GM13976 (cell line): ENCODE measurements at regions not wholly inside any gene's neighbourhood (a gene's known extent, or its start where the extent isn't known, plus 50 kb on each side); places are given as distances from the start of the nearest gene placed in this dataset.
"Not testable (repeated sequence)": the region's sequence is repeated elsewhere in the genome, so short reads cannot be mapped to it uniquely, and the experiment has no call there.

Source experiments
- DNase-seq: peaks from one replicate; pipeline ENCODE4 v3.0.0; 2012; ENCODE audit warnings: low spot score
- in situ Hi-C: fragments of 300-500 bp; cut with MboI; formaldehyde crosslinking; loops from one replicate; pipeline ENCODE4 v1.12.0; 2022; ENCODE audit warnings: low sequenced_read_pairs, mixed read lengths, inconsistent platforms; ENCODE audit not compliant: unreplicated experiment
- TF ChIP-seq, protein P1 (sequence below): IDR thresholded peaks from 2 replicates; pipeline ENCODE4 v1.5.1; 2012; ENCODE audit warnings: borderline replicate concordance, mild to moderate bottlenecking; ENCODE audit not compliant: insufficient read depth; ENCODE audit errors: extremely low read depth, missing control alignments, control extremely low read depth

DNA sequence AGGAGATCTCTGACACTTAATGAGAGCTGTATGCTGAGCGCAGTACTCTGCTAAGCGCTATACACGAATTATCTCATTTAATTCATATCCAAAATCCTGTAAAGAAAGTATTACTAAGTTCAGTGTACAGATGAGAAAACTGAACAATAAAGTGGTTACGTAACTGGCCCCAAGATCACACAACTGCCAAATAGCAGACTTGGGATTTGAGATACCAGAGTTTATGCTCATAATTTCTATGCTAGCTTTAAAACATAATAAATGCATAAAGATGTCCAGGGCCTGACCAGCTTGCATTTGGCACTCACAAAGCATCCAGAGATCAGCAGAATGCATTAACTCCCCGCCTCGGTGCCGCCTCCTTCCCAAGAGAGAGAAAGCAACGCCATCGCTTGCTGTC is 83.2 kb upstream of the PWP1 start:
- in situ Hi-C loops = loop anchor here (10.0 to 25.0 kb wide), 2 partner anchors 190 to 478 kb away; no protein-coding TSS in a partner anchor
- TF ChIP-seq, protein P1, sequence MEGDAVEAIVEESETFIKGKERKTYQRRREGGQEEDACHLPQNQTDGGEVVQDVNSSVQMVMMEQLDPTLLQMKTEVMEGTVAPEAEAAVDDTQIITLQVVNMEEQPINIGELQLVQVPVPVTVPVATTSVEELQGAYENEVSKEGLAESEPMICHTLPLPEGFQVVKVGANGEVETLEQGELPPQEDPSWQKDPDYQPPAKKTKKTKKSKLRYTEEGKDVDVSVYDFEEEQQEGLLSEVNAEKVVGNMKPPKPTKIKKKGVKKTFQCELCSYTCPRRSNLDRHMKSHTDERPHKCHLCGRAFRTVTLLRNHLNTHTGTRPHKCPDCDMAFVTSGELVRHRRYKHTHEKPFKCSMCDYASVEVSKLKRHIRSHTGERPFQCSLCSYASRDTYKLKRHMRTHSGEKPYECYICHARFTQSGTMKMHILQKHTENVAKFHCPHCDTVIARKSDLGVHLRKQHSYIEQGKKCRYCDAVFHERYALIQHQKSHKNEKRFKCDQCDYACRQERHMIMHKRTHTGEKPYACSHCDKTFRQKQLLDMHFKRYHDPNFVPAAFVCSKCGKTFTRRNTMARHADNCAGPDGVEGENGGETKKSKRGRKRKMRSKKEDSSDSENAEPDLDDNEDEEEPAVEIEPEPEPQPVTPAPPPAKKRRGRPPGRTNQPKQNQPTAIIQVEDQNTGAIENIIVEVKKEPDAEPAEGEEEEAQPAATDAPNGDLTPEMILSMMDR = no peak

DNA sequence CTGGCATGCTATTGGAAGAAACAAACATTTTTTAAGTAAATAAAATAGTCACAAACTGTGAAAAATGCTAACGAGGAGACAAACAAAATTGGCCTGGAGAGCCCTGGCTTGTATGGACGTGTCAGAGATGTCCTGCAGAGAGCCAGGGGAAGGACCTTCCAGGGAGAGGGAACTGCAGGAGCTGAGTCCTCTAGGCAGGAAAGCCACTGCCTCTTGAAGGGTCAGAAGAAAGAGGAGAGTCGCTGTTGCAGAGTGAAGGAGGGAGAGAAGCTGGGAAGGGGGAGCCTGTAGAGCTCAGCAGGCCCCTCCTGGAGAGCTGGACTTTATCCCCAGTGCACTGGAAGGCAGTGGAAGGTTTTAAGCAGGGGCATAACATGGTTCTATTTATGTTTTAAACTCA is 80.3 kb upstream of the PWP1 start:
- in situ Hi-C loops = loop anchor here (10.0 to 25.0 kb wide), 2 partner anchors 193 to 480 kb away; no protein-coding TSS in a partner anchor
- TF ChIP-seq, protein P1 = no peak
- no peak for DNase-seq

More for the DNA sequence above, 83.2 kb upstream of the PWP1 start:
- DNase-seq = no peak

DNA sequence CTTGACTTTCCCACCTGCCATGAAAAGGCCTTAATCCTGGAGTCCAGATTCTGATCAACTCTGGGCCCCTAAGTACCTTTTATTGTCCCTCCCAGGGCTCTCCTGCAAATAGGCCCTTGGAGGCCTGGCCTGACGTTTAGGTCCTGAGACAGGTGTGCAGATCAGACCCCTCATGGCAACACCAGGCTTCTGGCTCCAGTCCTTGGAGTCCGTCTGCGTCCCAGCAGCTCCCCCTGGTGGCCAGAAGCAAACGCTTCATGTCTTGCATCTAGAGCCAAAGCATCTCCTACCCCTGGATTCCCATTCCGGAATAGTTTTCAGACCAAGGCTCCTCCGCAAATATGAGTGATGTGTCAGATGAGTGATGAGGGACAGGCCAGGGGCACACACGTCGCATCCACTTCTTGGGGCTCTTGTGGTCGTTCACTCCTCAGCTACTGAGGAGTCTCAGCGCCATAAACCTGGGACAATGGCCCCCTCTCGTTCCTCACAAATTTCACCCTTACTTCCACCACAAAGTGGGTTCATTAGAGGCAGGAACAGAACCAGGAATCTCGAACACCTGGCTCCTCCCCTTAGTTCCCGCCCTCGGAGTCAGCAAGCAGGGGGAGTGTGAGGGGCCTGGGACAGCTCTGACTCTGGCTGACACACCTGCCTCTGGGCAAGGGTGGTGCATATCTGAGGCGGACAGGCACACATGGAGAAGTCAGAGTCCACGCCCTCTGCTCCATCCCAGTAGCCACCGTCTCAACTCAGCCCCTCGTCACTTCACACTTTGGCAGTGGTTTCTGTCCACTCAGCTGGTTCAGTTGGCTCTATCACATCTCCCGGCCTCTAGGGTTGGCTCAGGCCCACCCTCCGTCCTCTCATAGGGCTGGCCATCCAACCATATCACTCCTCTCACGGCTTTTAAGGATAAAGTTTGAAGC is 77.9 kb upstream of the PWP1 start:
- TF ChIP-seq, protein P1 = peak; percentile 76
- DNase-seq = peak; percentile 80
- in situ Hi-C loops = loop anchor here (10.0 to 25.0 kb wide), 2 partner anchors 195 to 483 kb away; no protein-coding TSS in a partner anchor

DNA sequence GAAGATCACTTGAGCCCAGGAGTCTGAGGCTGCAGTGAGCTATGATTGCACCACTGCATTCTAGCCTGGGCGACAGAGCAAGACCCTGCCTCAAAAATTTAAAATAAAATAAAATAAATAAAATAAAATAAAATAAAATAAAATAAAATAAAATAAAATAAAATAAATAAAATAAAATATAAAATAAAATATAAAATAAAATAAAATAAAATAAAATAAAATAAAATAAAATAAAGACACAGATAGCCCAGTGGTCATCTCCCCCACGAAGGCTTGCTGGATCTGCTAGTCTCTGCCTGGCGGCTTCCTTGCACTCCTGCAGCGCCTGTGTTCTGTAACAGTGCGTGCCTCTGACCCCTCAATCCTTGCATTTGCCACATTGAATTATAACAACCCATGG is 76.8 kb upstream of the PWP1 start:
- not testable (repeated sequence) for DNase-seq
- in situ Hi-C loops = loop anchor here (10.0 to 25.0 kb wide), 2 partner anchors 196 to 484 kb away; no protein-coding TSS in a partner anchor

DNA sequence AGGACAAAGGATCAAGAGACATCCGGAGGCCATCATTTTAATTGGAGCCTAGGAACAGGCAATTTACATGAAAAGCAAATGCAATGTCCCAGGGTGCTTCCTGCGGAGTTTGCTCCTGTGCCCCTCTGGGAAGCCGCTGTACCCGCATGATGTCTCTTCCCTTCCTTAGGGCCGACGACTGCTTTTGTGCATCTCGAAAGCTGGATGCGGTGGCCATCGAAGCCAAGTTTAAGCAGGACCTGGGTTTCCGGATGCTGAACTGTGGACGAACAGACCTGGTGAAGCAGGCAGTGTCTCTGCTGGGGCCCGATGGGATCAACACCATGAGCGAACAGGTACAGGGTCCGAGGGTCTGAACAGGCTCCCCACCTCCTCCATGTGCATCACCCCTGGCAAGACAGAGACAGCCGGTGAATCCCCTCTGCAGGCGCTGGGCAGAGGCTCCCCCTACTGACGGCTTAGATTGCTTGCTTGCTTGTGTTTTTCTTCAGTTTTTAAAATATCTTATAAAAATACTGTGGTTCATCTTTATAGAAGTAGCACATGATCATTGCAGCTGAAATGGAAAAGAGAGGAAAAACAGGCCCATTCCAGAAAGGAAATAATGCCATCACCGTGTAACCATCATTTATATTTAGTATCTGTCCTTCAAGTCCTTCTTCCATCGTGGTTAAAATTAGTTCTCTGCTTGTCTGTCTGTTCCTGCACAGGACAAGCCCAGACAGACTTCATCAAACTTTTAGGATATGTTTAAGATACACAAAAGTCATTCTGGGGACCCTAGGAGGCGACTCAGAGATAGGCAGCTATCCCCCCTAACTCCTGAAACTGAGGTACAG is 75.4 kb upstream of the PWP1 start:
- peak; percentile 56 for DNase-seq
- in situ Hi-C loops = loop anchor here (25.0 kb wide), 1 partner anchor 198 kb away; no protein-coding TSS in a partner anchor
- TF ChIP-seq, protein P1 = peak; percentile 49

DNA sequence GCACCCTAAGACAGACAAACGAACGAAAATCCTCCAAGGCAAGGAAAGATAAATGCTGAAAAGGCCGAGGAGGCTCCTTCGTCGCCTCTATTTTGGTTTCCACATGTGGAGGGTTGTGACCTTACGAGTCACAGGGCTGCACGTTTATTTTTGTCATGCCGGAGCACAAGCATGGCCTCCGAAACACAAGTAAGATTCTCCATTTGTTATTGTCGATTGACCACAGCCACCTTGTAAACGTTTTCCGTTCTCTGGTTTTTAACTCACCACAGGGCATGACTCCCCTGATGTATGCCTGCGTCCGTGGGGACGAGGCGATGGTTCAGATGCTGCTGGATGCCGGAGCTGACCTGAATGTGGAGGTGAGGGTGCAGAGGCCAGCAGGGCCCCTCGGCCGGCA is 73.1 kb upstream of the PWP1 start:
- in situ Hi-C loops = loop anchor here (25.0 kb wide), 1 partner anchor 200 kb away; no protein-coding TSS in a partner anchor
- DNase-seq = no peak
- TF ChIP-seq, protein P1 = no peak
